NB4 (cell line): ENCODE measurements at regions not wholly inside any gene's neighbourhood (a gene's known extent, or its start where the extent isn't known, plus 50 kb on each side); places are given as distances from the start of the nearest gene placed in this dataset.
A peak's percentile ranks its signal among the peaks of the same experiment; 100 is the strongest.

Experiments used
- DNase-seq: peaks from one replicate; pipeline ENCODE4 v3.0.0; 2010; ENCODE audit warnings: low read depth
- H3K4me3 ChIP-seq: one replicate; pipeline ENCODE4 v1.5.1; 2011; ENCODE audit warnings: mild to moderate bottlenecking, low read depth, low read length, moderate library complexity
- CTCF ChIP-seq: IDR thresholded peaks from one replicate; pipeline ENCODE4 v1.5.1; 2012; ENCODE audit warnings: low read depth, low read length
- MAX ChIP-seq: IDR thresholded peaks from 2 replicates; pipeline ENCODE4 v1.6.1; 2011; ENCODE audit warnings: low read depth, low read length
- MYC ChIP-seq: IDR thresholded peaks from 2 replicates; pipeline ENCODE4 v1.6.1; 2011; ENCODE audit warnings: low read depth, low read length
- POLR2A ChIP-seq: IDR thresholded peaks from 2 replicates; pipeline ENCODE4 v1.6.1; 2011; ENCODE audit warnings: mild to moderate bottlenecking; ENCODE audit not compliant: insufficient read length; ENCODE audit errors: extremely low read depth

GRCh38 chr4:18197467-18197866, 175.9 kb upstream of the LCORL start:
- no peak overlapping the region for H3K4me3 ChIP-seq
- DNase-seq = no peak
- TF ChIP-seq MYC = no peak
- no peak for TF ChIP-seq MAX
- no peak for TF ChIP-seq CTCF
- no peak for TF ChIP-seq POLR2A

DNA sequence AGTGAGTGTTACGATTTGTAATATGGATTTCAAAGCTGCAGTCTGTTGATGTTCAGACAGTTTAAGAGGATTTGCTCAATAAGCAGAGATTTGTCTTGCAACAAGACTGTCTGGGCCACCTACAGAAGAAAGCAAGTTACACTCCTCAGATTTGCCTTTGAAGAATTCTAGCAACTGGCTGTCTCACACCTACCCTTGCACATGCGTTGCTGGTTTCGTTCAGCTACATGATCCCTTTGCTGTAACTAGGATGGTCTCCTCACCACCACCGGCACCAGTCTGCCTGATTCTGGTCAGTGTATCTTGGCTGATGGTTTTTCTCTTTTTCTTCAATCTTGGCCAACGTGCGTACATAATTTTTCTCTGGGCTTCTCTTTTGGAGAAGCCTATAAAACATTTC, 172.7 kb upstream of the LCORL start:
- no peak for DNase-seq
- H3K4me3 ChIP-seq = no peak overlapping the region
- TF ChIP-seq CTCF (no peak), MAX (no peak), MYC (no peak), POLR2A (no peak)

DNA sequence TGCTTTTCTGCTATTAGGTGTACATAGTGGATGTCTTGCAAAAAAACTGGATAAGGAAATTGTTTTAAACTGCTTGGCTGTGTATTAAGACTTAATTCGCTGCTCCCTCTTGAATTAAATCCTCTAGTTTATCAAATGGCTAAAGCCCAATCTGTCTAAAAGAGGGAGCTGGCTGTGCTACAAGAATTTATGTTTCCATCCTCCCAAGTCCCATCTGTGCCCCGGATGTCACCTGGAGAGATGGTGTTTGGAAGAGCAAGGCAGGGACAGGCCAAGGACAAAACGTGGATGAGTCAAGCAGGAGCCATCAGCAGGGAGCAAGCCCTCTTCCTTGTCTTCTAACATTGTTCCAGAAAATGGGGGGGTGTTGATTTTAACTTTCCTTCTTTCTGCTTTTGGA, 171.3 kb upstream of the LCORL start:
- no peak for DNase-seq
- H3K4me3 ChIP-seq = no peak overlapping the region
- TF ChIP-seq CTCF = no peak
- no peak for TF ChIP-seq POLR2A

DNA sequence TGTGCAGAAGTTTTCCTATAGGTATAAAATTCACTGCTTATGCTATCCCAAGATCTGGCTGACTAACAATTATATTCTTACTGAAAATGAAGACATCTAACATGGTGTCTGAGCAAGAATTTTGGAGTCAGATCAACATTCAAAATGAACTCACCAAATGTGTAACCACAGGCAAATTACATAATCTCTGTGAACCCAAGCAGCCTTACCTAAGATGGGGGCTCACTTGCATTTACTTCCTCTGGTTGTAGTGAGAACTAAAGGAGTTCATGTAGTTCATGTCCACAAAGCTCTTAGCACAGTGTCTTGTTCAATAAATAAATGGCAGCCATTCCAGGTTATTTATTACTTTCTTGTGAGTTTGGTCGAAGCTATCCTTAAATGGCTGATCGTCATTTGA, 163.9 kb upstream of the LCORL start:
- no peak for TF ChIP-seq CTCF
- TF ChIP-seq POLR2A = no peak
- TF ChIP-seq MAX = no peak
- no peak for TF ChIP-seq MYC
- DNase-seq = peak; percentile 33
- H3K4me3 ChIP-seq = no peak overlapping the region

DNA sequence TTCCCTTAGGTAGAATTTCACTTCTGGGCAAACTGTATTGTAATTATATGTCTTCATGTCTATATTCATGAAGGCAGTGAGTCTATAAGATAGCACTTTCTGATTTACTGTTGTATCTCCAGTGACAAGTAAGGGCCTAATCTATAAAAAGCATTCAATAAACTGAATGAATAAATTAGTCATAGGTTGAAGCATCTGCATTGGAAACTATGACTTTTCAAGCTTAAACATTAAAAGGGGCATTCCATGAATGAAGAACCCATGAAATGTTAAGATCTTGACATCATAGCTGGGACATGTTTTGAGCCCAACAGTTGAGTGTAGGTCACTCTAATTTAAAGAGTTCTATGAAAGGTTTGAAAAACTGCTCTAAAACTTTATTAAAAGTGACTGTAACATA, 159.3 kb upstream of the LCORL start:
- no peak for DNase-seq
- no peak overlapping the region for H3K4me3 ChIP-seq
- TF ChIP-seq POLR2A (no peak), MYC (no peak), MAX (no peak)

- TF ChIP-seq MYC (no peak), POLR2A (no peak), CTCF (no peak), MAX (no peak)
- H3K4me3 ChIP-seq = no peak overlapping the region
- no peak for DNase-seq
These were observed 158.6 kb upstream of the LCORL start for GRCh38 chr4:18180122-18180521.
